Dendritic cell treated with granulocyte-macrophage colony-stimulating factor and Interleukin-4, amounts not matched to agents 40 ng/mL and 50 ng/mL, for 4 days (primary cell): ENCODE measurements at regions not wholly inside any gene's neighbourhood (a gene's known extent, or its start where the extent isn't known, plus 50 kb on each side); places are given as distances from the start of the nearest gene placed in this dataset.
"Not testable (repeated sequence)": the region's sequence is repeated elsewhere in the genome, so short reads cannot be mapped to it uniquely, and the experiment has no call there.

Experiments
- H3K27ac Mint-ChIP-seq: one replicate; pipeline ENCODE4 v1.8.0; 2022; ENCODE audit warnings: mild to moderate bottlenecking, mixed read lengths
- H3K27me3 Mint-ChIP-seq: one replicate; pipeline ENCODE4 v1.8.0; 2022; ENCODE audit warnings: mild to moderate bottlenecking, mixed read lengths
- H3K36me3 Mint-ChIP-seq: one replicate; pipeline ENCODE4 v1.8.0; 2022; ENCODE audit warnings: low read depth, mixed read lengths
- H3K4me1 Mint-ChIP-seq: one replicate; pipeline ENCODE4 v1.8.0; 2022; ENCODE audit warnings: low read depth, mixed read lengths
- H3K4me3 Mint-ChIP-seq: one replicate; pipeline ENCODE4 v1.8.0; 2022; ENCODE audit warnings: mild to moderate bottlenecking, moderate library complexity, mixed read lengths
- H3K9me3 Mint-ChIP-seq: one replicate; pipeline ENCODE4 v1.8.0; 2022; ENCODE audit warnings: mixed read lengths
- intact Hi-C: fragments of 100-400 bp; cut with micrococcal nuclease; formaldehyde crosslinking; loops from one replicate; pipeline ENCODE4 v1.15.0; 2022

DNA sequence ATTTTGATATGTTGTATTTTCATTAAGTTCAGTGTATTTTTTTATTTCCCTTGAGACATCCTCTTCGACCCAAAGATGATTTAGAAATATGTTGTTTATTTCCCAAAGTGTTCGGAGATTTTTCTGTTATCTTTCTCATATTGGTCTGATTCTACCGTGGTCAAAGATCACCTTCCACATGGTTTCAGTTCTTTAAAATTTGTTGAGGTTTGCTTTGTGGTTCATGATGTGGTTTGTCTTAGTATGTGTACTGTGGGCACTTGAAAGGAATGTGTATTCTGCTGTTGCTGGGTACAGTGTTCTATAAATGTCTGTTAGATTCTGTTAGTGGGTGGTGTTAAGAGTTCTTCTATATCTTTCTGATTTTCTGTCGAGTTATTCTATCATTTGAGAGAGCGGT, 103.4 kb upstream of the FHIT start:
- Mint-ChIP-seq H3K27me3 (peaks cover 14% of the 10 kb centered on the region), H3K4me3 (no peak overlapping the region), H3K27ac (no peak overlapping the region), H3K36me3 (no peaks in the 10 kb centered on the region), H3K4me1 (peaks cover 27% of the 10 kb centered on the region), H3K9me3 (no peaks in the 10 kb centered on the region)
- intact Hi-C loops = loop anchor here (10.0 kb wide), 2 partner anchors 100 to 350 kb away; partner anchors contain the start of gene FHIT

DNA sequence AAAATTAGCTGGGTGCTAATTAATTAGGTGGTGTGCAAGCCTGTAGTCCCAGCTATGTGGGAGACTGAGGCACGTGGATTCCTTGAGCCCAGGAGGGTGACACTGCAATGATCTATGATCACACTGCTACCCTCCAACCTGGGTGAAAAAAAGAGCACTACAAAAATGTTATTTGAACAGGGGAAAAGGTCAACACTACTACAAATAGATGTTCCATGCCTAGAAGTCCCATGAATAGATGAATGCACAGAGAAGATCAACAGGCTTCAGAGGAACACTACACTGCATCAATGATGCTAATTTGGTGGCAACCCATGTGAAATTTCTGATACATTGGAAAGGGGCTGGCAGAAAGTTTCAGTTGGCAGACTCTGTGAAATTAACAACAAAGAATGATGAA, 105.4 kb upstream of the FHIT start:
- H3K4me3 Mint-ChIP-seq = no peak overlapping the region
- intact Hi-C loops = loop anchor here (10.0 kb wide), 2 partner anchors 102 to 352 kb away; partner anchors contain the start of gene FHIT
- no peaks in the 10 kb centered on the region for H3K36me3 Mint-ChIP-seq
- no peaks in the 10 kb centered on the region for H3K9me3 Mint-ChIP-seq
- H3K4me1 Mint-ChIP-seq = peaks cover 27% of the 10 kb centered on the region
- H3K27ac Mint-ChIP-seq = no peak overlapping the region
- H3K27me3 Mint-ChIP-seq = peaks cover 14% of the 10 kb centered on the region

DNA sequence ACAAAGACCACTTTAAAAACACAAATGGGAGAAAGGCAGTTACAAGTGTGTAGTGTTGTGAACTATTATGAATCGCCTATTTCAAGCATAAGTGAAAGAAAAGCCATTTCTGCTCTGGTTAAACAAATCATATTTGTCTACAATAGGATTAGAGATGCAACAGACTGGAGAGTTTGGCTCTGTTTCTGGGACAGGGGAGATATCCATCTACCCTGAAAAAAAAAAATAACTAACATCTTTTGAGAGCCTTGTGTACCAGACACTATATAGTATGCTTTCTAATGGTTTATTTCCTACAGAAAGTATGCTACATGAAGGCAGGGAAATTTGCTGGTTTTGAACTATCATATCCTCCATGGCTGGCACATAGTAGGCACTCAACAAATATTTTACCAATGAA, 106.7 kb upstream of the FHIT start:
- no peak overlapping the region for H3K4me3 Mint-ChIP-seq
- H3K27ac Mint-ChIP-seq = peak overlapping the region; percentile 64
- H3K9me3 Mint-ChIP-seq = no peaks in the 10 kb centered on the region
- H3K27me3 Mint-ChIP-seq = peaks cover 14% of the 10 kb centered on the region
- peaks cover 27% of the 10 kb centered on the region for H3K4me1 Mint-ChIP-seq
- no peaks in the 10 kb centered on the region for H3K36me3 Mint-ChIP-seq
- intact Hi-C loops = loop anchor here (10.0 kb wide), 2 partner anchors 103 to 353 kb away; partner anchors contain the start of gene FHIT

DNA sequence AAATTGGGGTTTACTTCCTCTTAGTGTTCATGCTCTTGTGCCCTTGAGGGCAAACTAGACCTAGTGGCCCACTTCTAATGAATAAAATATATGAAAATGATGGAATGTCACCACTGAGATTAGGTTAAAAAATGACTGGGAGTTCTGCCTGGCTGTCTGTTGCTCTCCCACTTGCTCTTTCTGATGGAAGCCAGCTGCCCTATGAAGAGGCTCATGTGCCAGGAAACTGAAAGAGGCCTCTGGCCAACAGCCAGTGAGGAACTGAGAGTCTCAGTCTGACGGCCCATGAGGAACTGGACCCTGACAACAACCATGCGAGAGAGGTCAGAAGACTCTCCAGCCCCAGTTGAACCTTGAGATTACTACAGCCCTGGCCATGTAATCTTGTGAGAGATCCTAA, 107.1 kb upstream of the FHIT start:
- H3K9me3 Mint-ChIP-seq = peaks cover 2% of the 10 kb centered on the region
- intact Hi-C loops = loop anchor here (10.0 kb wide), 2 partner anchors 104 to 354 kb away; partner anchors contain the start of gene FHIT
- peak overlapping the region; percentile 64 for H3K27ac Mint-ChIP-seq
- peaks cover 14% of the 10 kb centered on the region for H3K27me3 Mint-ChIP-seq
- H3K4me3 Mint-ChIP-seq = no peak overlapping the region
- H3K36me3 Mint-ChIP-seq = no peaks in the 10 kb centered on the region
- peaks cover 27% of the 10 kb centered on the region for H3K4me1 Mint-ChIP-seq

DNA sequence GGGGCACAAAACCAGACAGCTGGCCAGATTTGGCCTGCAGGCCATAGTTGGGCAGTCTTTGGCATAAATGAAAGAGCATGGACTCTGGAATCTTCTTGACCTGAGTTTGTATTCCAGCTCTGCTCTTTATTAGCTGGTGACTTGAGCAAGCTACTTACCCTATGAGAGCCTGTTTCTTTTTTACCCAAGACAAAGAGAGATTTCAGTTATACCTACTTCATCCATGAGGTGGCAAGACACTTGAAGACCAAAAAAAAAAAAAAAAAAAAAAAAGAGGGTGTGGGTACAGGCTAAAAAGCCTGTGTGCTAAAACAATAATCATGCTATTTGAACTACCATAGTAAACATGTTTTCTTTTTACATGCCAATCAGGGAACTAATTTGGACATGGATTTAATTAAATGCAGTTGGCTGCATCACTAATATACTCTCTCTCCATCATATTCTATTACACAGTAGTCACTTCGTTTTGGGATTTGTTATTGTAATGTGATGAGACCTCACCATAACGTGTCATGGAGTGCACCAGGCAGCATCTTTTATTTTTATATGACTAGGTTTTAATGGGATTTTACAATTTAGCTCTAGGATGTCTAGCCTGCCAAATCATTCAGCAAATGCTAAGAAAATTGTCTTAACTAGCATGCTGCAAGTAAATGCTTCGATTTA, 109.2 kb upstream of the FHIT start:
- Mint-ChIP-seq H3K36me3 (no peaks in the 10 kb centered on the region), H3K27ac (no peak overlapping the region), H3K9me3 (peaks cover 11% of the 10 kb centered on the region), H3K4me1 (peaks cover 20% of the 10 kb centered on the region), H3K27me3 (peaks cover 7% of the 10 kb centered on the region), H3K4me3 (no peak overlapping the region)
- intact Hi-C loops = no loop called here

DNA sequence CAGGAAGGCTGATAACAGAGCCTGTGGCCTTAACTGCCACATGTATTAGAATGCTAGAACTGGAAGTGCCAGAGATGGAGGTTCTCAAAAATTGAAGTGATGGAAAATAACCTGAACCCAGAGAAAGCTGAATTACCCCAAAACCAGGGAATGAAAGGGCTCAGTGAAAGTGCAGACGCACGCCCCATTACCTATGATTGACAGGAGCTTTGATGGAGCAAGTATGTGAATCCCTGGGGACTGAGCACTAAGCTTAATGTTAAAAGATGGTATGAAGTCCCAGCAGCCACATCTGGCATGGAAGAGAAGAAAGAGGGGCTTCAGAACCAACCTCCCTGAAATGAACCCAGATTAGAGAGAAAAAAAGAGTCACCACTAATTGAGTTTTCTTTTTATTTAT, 118.4 kb upstream of the FHIT start:
- intact Hi-C loops = no loop called here
- Mint-ChIP-seq H3K4me1 (no peaks in the 10 kb centered on the region), H3K4me3 (no peak overlapping the region)

DNA sequence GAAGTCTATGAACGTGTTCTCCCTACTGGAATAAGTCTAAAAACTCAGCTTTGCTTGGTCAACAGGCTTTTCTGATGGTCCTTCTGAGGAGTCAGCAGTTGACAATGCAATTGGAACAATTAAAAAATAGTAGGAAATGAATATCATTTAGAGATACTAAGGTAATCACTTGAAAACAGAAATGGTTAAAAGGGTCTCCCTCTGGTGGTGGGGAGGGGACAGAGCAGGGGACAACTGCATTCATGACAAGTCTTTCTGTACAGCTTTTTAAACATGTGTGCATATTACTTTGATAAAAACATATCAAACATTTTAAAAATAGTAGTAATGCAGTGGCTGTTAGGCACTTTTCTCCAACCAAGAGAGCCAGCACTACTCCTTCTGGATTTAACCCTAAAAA, 119.9 kb upstream of the FHIT start:
- no peaks in the 10 kb centered on the region for H3K4me1 Mint-ChIP-seq
- intact Hi-C loops = no loop called here
- no peaks in the 10 kb centered on the region for H3K36me3 Mint-ChIP-seq
- H3K4me3 Mint-ChIP-seq = no peak overlapping the region
- H3K9me3 Mint-ChIP-seq = no peaks in the 10 kb centered on the region
- H3K27me3 Mint-ChIP-seq = no peaks in the 10 kb centered on the region
- no peak overlapping the region for H3K27ac Mint-ChIP-seq

More for the DNA sequence above, 118.4 kb upstream of the FHIT start:
- Mint-ChIP-seq H3K36me3 (no peaks in the 10 kb centered on the region), H3K27ac (no peak overlapping the region), H3K9me3 (no peaks in the 10 kb centered on the region), H3K27me3 (no peaks in the 10 kb centered on the region)

DNA sequence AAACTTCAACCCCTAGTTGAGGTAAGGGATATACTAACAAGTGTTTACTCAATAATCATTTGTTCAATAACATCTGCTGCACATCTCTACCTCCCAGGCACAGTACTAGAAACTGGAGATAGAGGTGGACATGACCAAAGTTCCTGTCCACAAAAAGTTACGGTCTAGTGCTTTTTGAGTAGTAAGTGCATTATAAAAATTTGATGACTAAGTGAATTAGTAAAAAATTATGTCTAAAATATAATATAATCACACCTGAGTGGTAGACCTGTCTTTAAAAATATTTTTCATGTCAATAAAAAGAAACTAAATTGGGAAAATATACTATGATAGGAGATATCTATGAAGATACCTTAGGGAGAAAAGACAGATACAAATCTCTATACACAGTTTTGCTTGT, 121.5 kb upstream of the FHIT start:
- H3K36me3 Mint-ChIP-seq = no peaks in the 10 kb centered on the region

DNA sequence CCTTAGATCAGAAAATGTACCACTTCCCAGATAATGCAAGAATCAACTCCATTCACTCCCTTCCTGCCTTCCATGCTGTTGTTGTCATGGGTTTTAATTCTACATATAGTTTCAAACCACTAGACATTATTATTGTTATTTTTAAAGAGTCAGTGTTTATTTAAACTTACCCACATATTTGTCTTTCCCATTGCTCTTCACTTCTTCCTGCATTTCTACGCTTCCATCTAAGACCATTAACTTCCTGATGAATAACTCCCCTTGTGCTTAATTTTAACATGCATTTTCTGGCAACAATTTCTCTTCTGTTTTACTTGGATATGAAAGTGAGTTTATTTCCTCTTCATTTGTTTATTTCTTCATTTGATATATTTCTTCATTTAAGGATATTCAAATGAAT, 127.1 kb upstream of the FHIT start:
- Mint-ChIP-seq H3K9me3 (no peaks in the 10 kb centered on the region), H3K4me3 (no peak overlapping the region), H3K27ac (no peak overlapping the region), H3K27me3 (peaks cover 2% of the 10 kb centered on the region), H3K4me1 (peaks cover 5% of the 10 kb centered on the region), H3K36me3 (no peaks in the 10 kb centered on the region)
- intact Hi-C loops = no loop called here

More for the DNA sequence above, 121.5 kb upstream of the FHIT start:
- Mint-ChIP-seq H3K9me3 (no peaks in the 10 kb centered on the region), H3K27me3 (no peaks in the 10 kb centered on the region), H3K4me1 (no peaks in the 10 kb centered on the region), H3K4me3 (no peak overlapping the region), H3K27ac (no peak overlapping the region)
- intact Hi-C loops = no loop called here

DNA sequence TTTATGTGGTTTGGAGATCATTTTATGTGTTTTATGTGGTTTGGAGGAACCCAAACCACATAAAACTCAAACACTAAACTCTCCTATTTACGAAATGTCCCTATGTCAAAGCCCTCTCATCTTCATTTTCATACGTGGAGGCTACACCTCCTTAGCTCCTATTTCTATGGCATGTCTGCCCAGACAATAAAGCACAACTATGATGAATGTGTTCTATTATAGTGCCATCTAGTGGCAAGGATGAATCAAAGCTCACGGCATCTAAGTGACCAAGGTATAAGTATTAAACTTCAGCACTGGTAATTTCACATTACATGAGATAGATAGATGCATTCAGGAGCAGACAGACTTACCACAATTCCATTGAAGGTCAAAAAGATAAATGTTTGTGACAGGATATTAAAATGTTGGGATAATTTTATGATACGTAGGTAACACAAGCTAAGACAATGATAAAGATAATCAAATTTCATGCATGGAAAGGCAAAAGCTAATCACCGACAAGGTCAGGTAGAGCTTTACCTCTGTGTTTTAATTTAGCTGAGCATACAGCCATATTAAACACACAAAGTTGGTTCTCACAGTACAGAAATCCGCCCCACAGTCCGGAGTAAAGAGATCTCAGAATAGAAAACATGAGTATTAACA, 130.6 kb upstream of the FHIT start:
- intact Hi-C loops = loop anchor here (5.0 kb wide), 1 partner anchor 1805 kb away; no protein-coding TSS in a partner anchor
- Mint-ChIP-seq H3K36me3 (no peaks in the 10 kb centered on the region), H3K4me3 (no peak overlapping the region), H3K9me3 (no peaks in the 10 kb centered on the region), H3K27ac (no peak overlapping the region), H3K4me1 (peaks cover 5% of the 10 kb centered on the region), H3K27me3 (peaks cover 2% of the 10 kb centered on the region)

DNA sequence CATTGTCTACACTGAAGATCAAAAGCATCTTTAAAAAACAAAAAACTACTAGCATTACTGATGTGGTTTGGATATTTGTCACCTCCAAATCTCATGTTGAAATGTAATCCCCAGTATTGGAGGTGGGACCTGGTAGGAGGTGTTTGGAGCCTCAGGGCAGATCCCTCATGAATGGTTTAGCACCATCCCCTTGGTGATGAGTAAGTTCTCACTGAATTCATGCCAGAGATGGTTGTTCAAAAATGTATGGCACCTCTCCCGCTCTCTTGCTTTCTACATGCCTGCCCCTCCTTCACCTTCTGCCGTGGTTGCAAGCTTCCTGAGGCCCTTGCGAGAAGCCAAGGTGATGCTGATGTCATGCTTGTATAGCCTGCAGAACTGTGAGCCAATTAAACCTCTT, 136.6 kb upstream of the FHIT start:
- intact Hi-C loops = no loop called here
- H3K36me3 Mint-ChIP-seq = no peaks in the 10 kb centered on the region
- H3K4me1 Mint-ChIP-seq = no peaks in the 10 kb centered on the region
- no peak overlapping the region for H3K27ac Mint-ChIP-seq
- H3K4me3 Mint-ChIP-seq = no peak overlapping the region
- no peaks in the 10 kb centered on the region for H3K27me3 Mint-ChIP-seq
- peaks cover 20% of the 10 kb centered on the region for H3K9me3 Mint-ChIP-seq

DNA sequence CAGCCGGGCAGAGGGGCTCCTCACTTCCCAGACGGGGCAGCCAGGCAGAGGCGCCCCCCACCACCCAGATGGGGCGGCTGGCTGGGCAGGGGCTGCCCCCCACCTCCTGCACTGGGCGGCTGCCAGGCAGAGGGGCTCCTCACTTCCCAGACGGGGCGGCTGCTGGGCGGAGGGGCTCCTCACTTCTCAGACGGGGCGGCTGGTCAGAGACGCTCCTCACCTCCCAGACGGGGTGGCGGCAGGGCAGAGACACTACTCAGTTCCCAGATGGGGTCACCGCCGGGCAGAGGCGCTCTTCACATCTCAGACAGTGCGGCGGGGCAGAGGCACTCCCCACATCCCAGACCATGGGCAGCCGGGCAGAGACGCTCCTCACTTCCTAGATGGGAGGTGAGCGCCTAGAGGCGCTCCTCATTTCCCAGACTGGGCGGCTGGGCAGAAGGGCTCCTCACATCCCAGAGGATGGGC, 142.3 kb upstream of the FHIT start:
- H3K27me3 Mint-ChIP-seq, H3K27ac Mint-ChIP-seq, H3K4me3 Mint-ChIP-seq, intact Hi-C loops, H3K36me3 Mint-ChIP-seq, H3K4me1 Mint-ChIP-seq: not testable (repeated sequence)
- peaks cover 56% of the 10 kb centered on the region for H3K9me3 Mint-ChIP-seq

DNA sequence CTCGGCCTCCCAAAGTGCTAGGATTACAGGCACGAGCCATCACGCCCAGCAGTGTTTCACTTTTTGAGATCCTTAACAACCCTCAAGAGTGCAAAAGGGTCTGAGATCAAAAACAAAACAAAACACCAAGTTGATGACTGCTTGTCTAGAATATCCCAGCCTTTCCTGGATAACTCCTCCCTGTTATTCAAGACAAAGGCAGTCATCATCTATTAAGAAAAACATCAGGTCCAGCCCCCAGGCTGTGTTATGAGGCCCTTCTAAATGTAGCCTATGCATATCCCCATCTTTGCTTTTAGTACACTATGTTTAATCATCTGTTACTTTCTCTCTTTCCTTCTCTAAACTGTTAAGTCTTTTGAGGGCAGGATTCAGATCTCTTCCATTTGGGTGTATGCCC, 150.1 kb upstream of the FHIT start:
- Mint-ChIP-seq H3K27ac (no peak overlapping the region), H3K4me3 (no peak overlapping the region), H3K4me1 (no peaks in the 10 kb centered on the region), H3K27me3 (no peaks in the 10 kb centered on the region), H3K9me3 (peaks cover 4% of the 10 kb centered on the region), H3K36me3 (no peaks in the 10 kb centered on the region)
- intact Hi-C loops = no loop called here

DNA sequence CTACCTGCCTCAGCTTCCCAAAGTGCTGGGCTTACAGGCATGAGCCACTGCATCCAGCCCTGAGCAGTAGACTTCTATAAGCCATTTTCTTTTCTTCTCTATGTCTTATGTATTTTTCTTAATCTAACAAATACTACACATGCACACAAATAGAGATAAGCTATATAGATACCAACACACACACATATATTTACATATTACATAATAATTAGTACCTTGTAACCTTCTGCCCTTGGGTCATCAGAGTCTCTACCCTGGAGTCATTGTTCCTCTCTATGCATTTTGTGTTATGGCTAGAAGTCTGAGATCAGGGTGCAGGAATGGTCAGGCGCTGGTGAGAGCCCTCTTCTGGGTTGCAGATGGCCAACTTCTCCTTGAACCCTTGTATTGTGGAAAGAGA, 154.0 kb upstream of the PTPRG start:
- Mint-ChIP-seq H3K4me1 (no peaks in the 10 kb centered on the region), H3K4me3 (no peak overlapping the region), H3K27ac (no peak overlapping the region), H3K9me3 (no peaks in the 10 kb centered on the region), H3K36me3 (no peaks in the 10 kb centered on the region), H3K27me3 (no peaks in the 10 kb centered on the region)
- intact Hi-C loops = no loop called here
